Hindlimb muscle (tissue), 1 donor: ENCODE measurements at regions not wholly inside any gene's neighbourhood (a gene's known extent, or its start where the extent isn't known, plus 50 kb on each side); places are given as distances from the start of the nearest gene placed in this dataset.

ENCODE experiments used
- DNase-seq: peaks from one replicate; pipeline ENCODE4 v3.0.0-alpha.2; 2013

DNA sequence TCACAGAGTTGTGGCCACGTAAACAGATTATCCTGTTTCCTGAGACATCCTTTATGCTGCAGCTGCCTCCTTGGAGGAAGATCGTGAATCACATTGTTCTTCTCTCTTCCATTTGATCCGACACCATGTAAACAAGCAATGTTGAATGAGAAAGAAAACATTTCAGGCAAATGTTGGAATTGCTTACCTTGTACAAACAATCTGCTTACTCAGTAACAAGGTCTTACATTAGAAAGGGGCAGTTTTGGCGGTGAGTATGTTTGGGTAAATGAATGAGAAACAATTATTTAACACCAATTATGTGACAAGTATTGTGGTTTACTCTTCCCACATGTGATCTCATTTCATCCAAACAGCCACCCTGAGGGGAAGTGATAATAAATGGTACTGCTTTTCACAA, 637.8 kb downstream of the RAB28 start:
- no peak for DNase-seq

DNA sequence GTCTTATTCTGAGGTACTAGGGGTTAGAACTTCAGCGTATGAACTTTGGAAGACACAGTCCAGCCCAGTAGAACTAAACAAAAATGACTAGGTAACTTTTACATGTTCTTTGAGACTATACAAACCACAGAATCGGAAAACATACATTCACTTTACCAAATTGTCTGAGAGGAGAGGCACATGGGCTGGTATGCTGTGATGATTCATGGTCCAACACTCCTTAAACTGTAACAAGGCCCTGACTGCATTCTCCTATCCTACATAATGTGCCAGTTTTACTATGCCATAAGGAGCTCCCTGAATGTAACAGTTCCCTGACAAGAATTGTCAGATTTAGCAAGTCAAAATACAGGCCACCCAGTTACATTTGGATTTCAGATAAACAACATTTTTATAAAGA, 640.0 kb downstream of the RAB28 start:
- no peak for DNase-seq

- DNase-seq, result no peak
These were observed 656.2 kb downstream of the RAB28 start for GRCh38 chr4:12827966-12828365.

DNA sequence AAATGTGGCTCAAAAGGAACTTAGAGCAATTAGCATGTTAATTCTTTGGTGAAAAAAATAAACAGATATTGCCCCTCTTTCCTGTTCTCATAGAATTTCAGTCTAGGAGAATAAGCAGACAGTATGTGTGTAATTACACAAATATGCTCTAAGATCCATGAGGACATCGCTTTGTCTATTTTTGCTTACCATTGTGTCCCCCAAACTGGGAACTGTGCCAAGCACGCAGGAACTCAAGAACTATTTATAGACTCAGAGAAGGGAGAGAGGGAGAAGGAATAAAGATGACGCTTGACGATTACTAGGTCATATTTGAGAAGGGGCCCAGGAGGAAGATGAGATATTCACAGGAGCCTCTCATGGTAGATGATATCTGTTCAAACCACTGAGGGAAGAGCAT, 692.6 kb downstream of the RAB28 start:
- DNase-seq, result no peak

DNA sequence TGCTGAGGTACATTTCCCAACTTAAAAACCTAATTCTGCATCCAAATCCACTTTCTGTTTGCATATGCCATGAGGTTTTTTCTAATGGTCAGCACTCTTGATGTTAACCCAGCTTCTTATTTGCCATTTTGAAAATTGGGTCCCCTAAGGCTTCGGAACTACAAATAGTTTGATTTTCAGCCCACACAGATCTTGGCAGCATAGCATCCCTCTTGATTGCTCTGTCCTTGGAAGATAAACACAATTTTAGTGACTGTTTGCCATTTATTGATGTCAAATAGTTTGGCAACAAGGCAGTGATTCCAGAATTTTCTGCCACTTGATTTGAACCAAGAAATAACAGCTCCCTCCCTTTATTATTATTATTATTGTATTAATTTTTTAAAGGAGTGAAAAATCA, 696.9 kb downstream of the RAB28 start:
- DNase-seq, result no peak

DNA sequence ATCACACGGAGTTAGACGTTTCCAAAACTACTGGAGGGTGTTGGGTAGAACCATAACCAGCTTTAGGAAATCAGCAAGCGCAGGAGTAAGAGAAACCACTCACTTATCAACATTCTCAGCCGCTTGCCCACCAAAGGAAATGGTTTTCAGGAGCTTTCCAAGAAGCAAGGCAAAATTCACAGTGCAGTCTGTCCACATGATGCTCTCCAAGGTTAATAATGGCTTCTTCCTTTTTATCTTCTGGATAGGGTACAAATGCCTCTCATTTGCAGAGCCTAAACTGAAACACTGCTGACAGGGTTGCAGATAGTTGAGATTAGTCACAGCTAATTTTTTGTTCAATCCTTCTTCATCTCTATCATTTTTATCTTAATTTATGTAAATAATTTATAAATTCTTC, 705.4 kb downstream of the RAB28 start:
- DNase-seq, result no peak

GRCh38 chr4:12778191-12778590, 705.9 kb downstream of the RAB28 start:
- DNase-seq, result no peak

DNA sequence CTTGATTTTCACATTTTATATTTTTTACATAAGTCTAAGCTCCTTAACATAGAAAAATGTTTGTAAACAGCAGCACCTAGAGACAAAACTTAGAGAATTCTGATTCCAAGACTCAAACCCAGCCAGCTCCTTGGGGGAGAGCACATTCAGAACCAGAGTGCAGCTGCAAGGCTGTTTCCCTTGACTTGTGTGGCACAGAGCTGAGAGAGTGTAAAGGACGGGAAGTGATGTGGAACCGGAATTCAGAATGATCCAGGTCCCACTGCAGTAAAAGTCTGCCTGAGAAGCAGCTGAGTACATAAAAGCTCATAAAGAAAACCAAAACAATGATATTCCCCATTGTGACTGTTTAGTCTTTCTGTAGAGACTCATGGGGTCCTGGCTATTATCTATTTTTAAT, 713.8 kb downstream of the RAB28 start:
- DNase-seq, result peak; percentile 6

DNA sequence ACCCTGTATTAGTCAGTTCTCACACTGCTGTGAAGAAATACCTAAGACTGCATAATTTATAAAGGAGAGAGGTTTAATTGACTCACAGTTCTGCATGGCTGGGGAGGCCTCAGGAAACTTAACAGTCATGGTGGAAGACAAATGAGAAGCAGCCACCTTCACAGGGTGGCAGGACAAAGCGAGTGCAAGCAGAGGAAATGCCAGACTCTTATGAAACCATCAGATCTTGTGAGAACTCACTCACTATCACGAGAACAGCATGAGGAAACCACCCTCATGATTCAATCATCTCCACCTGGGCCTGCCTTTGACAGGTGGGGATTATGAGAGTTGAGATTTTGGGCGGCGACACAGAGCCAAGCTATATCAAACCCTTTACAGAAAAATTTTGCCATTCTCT, 722.4 kb downstream of the RAB28 start:
- no peak for DNase-seq

- DNase-seq, result no peak
These were observed 737.0 kb downstream of the RAB28 start for GRCh38 chr4:12747154-12747553.

DNA sequence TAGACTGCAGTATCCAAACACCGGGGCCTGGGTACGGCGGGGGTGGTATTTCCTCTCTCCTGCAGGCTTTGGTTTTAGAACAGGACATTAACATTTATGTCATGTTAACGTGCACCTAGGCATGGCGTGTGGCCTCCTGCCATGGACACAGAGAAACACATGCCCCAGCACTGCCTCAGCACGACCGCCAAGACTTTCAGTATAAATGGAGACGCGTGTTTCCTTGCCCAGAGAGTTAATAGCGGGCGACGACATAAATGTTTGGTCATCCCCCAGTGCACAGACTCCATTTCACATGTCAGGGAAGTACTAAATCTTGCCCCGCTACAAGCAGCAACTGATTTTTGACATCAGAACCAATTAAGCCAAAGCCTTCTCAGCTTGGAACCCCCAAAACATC, 737.9 kb downstream of the RAB28 start:
- DNase-seq, result no peak

- DNase-seq, result no peak
These were observed 749.6 kb downstream of the RAB28 start for GRCh38 chr4:12734586-12734985.

DNA sequence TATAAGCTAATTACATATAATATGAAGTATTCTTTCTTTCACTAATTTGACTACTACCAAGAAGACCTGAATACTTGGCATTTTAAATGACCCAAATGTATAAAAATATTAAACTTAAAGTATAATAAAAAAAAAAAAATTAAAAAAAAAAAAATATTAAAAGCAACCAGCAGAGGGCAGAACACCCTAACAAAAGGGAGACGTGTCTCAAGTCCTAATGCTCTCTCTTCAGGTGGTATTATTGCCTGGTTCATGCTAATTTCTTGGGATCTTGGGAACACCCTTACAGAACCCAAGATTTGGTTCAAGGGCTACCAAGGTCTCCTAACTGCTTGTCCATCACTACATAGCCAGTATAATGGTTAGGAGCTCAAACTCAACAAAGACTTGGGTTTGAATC, 754.8 kb downstream of the RAB28 start:
- no peak for DNase-seq

DNA sequence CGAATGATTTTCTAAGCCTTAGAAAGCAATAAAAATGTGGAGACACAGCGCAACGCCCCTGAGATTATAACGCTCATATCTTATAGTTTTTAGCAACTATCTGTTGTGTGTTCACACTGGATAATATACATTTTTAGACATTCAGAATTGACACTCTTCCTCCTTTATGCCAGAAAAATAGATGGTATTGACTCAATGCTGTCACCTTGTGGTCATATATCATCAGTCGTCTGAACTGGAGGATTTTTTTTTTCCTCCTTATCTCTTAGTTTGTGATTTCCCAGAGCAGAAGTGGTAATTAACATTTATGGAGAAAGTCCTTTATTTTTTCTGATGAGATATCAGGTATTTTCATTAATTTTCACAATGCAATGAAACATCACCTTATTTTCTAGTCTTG, 759.6 kb downstream of the RAB28 start:
- DNase-seq, result no peak

GRCh38 chr4:12723849-12724447, 760.2 kb downstream of the RAB28 start:
- no peak for DNase-seq

- DNase-seq, result no peak
These were observed 767.2 kb downstream of the RAB28 start for GRCh38 chr4:12716896-12717295.

GRCh38 chr4:12712648-12713339, 771.3 kb downstream of the RAB28 start:
- no peak for DNase-seq

DNA sequence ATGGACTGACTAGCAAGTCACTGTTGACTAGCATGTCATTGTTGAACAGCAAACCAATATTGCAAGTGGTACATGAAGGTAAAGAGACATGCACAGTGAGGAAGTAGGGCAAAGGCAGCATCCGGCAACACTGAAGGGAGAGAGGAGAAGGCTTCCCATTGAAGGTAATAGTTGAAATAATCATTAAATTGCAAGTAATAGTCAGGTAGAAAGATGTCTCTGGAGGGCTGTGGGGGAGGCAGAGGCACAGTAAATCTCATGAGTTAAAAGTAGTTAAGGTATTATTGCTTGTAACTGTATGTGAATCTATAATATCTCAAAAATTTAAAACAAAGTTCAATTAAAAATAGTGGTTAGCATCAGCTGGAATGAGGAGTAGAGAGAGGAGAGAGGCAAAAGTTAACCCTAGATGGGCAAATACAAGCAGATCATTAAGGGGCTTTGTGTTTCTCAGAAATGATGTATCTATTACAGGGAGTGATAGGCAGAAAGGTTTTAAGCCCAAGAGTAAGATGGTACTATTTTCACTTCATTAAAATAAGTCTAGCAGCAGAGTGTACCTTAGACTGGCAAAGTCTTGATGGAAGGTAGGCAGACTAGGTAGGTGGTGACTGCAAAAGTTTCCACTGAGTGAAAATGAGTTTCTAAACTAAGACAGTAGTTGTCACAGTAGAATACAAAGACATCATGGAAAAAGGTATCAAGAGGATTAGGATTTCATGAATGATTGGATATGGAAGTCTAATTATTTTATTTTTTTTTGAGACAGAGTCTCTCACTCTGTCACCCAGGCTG, 776.6 kb downstream of the RAB28 start:
- DNase-seq, result no peak

GRCh38 chr4:12703036-12703435, 781.1 kb downstream of the RAB28 start:
- no peak for DNase-seq

DNA sequence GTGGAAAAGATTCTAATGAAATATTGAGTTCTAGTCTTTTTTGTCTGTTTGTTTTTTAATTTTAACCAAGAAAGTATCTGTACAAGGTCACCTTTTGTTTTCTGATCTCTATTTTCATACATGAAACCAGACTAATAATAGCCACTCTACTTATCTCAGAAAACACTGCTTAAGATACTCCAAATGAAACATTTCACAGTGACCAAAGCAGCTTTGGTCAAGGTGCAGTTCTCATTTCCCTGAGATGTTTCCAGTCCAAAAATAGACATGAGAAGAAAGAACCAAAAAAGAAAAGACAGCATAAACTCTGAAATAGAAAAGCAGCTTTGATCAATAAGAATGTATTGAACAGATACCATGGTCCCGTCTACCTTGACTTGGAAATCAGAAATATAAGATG, 782.8 kb downstream of the RAB28 start:
- DNase-seq, result no peak

DNA sequence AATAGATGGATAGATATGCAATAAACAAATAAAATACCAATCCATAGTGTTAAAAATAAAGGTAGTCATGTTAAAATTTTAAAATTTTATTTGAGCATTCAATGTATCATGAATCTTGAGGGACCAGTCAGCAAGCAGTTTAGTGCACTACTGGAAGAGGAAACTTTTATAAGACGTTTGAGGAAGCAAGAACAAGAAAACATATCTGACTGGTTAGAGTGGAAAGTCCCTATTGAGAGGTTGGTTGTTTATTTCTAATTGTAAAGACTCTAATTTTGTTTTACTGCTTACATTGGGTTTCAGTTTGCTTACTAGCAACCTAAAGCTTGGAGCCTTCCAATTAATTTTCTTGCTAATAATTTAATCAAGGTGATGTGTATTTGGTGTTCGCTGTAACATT, 786.2 kb downstream of the RAB28 start:
- no peak for DNase-seq

DNA sequence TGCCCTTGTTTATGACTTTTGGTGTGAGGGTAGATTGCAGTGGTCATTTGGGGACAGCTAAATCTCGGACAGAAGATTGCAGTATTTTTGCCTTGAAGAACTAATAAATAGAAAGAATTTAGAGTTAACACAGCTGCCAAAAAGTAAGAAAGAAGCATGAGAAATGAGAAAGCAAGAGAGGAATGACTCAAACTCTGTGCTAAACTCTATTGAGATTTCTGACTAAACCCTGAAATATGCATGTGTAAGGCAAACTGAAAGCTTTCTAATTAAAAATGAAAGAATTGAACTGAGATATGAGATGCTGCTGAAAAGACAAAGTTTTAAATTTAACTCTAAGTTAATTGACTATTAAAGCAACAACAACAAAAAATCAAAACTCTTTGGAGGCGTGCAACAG, 791.3 kb downstream of the RAB28 start:
- DNase-seq, result no peak

DNA sequence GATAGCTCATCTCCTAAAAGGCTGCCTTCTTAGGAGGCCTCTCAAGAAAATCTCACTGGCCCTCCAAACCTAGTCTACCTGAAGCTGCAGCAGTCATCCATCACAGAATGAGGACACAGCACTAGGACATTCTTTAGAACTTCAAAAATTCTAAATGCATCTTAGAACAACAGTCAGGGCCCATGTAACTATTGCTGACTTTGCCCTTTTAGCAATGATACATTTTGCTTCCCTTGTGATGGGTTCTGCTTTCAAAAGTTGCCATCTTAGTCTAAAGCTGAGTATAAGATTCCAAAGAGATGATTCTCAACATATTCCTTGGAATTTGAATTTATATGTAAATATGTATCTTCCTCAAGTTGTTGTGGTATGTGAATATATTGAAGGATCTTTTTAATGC, 793.0 kb downstream of the RAB28 start:
- no peak for DNase-seq

DNA sequence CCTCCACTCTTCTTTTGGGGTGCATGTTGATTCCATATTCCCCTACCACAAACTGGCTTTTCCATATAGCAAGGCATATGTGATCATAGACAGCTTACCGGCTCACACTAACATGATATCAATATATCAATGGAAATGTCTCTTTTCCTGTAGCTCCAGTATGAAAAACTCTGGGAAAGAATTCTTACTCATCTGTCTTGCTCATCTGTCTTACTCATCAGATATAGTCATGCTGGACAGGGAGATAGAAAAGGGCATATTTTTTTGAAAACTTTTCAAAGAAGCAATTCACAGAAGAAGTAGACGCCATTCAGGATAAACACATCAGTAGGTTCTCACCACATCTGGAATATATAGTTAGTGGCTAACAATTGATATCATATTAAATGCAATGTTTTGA, 794.7 kb downstream of the RAB28 start:
- no peak for DNase-seq
